Fibroblast of lung (primary cell): ENCODE measurements at regions not wholly inside any gene's neighbourhood (a gene's known extent, or its start where the extent isn't known, plus 50 kb on each side); places are given as distances from the start of the nearest gene placed in this dataset.
"Not testable (repeated sequence)": the region's sequence is repeated elsewhere in the genome, so short reads cannot be mapped to it uniquely, and the experiment has no call there.

Experiments
- DNase-seq, 2 donors: peaks; one replicate each; pipeline versions ENCODE4 v3.0.0 to v3.0.0-alpha.2; 2010; ENCODE audit warnings: low read depth in 2 of 2
- H2AFZ ChIP-seq: 2 replicates; pipeline ENCODE4 v1.5.1; 2012; ENCODE audit warnings: low read length, control low read depth, inconsistent platforms
- H3K27ac ChIP-seq: 2 replicates; pipeline ENCODE4 v1.5.1; 2011; ENCODE audit warnings: low read length, control low read depth; ENCODE audit not compliant: insufficient read depth
- H3K27me3 ChIP-seq: 2 replicates; pipeline ENCODE4 v1.5.1; 2011; ENCODE audit warnings: mild to moderate bottlenecking, low read length; ENCODE audit not compliant: control insufficient read depth, insufficient read depth
- H3K36me3 ChIP-seq: 2 replicates; pipeline ENCODE4 v1.5.1; 2011; ENCODE audit warnings: low read length; ENCODE audit not compliant: control insufficient read depth, insufficient read depth
- H3K4me1 ChIP-seq: 2 replicates; pipeline ENCODE4 v1.5.1; 2011; ENCODE audit warnings: low read length; ENCODE audit not compliant: control insufficient read depth, insufficient read depth; ENCODE audit errors: extremely low read depth
- H3K4me2 ChIP-seq: 2 replicates; pipeline ENCODE4 v1.5.1; 2011; ENCODE audit warnings: low read length, control low read depth; ENCODE audit not compliant: insufficient read depth; ENCODE audit errors: extremely low read depth
- H3K4me3 ChIP-seq, 4 experiments: fragments of 200-600 bp in 1 of 4; sonication (generic) in 1 of 4; replicated peaks in 1 of 4; 2 replicates each; pipeline ENCODE4 v1.5.1; 2011 to 2016; ENCODE audit warnings: low read length in 4 of 4, low read depth in 3 of 4, mild to moderate bottlenecking in 3 of 4, control low read depth in 2 of 4, inconsistent platforms in 1 of 4, mixed read lengths in 1 of 4; ENCODE audit not compliant: insufficient read depth in 1 of 4; ENCODE audit errors: control extremely low read depth in 1 of 4
- H3K79me2 ChIP-seq: 2 replicates; pipeline ENCODE4 v1.5.1; 2012; ENCODE audit warnings: mild to moderate bottlenecking, low read length, inconsistent platforms; ENCODE audit not compliant: control insufficient read depth, insufficient read depth
- H3K9ac ChIP-seq: 2 replicates; pipeline ENCODE4 v1.5.1; 2011; ENCODE audit warnings: mild to moderate bottlenecking, low read length, control low read depth; ENCODE audit not compliant: insufficient read depth
- H3K9me3 ChIP-seq: 2 replicates; pipeline ENCODE4 v1.5.1; 2012; ENCODE audit warnings: low read depth, low read length; ENCODE audit not compliant: control insufficient read depth, insufficient read depth
- H4K20me1 ChIP-seq: 2 replicates; pipeline ENCODE4 v1.5.1; 2011; ENCODE audit warnings: low read length; ENCODE audit not compliant: control insufficient read depth, insufficient read depth; ENCODE audit errors: extremely low read depth
- EZH2 ChIP-seq: IDR thresholded peaks from 2 replicates; pipeline ENCODE4 v1.5.1; 2012; ENCODE audit warnings: low read length, control low read depth, mild to moderate bottlenecking; ENCODE audit errors: missing control alignments
- TF ChIP-seq, protein P1 (sequence below), 2 donors: IDR thresholded peaks in 1 of 2; conservative IDR thresholded peaks in 1 of 2; 1 replicate in 1 of 2; 2 replicates in 1 of 2; pipeline ENCODE4 v1.5.1; 2011 to 2012; ENCODE audit warnings: low read length in 2 of 2, control low read depth in 1 of 2, inconsistent platforms in 1 of 2, low read depth in 1 of 2, mild to moderate bottlenecking in 1 of 2

DNA sequence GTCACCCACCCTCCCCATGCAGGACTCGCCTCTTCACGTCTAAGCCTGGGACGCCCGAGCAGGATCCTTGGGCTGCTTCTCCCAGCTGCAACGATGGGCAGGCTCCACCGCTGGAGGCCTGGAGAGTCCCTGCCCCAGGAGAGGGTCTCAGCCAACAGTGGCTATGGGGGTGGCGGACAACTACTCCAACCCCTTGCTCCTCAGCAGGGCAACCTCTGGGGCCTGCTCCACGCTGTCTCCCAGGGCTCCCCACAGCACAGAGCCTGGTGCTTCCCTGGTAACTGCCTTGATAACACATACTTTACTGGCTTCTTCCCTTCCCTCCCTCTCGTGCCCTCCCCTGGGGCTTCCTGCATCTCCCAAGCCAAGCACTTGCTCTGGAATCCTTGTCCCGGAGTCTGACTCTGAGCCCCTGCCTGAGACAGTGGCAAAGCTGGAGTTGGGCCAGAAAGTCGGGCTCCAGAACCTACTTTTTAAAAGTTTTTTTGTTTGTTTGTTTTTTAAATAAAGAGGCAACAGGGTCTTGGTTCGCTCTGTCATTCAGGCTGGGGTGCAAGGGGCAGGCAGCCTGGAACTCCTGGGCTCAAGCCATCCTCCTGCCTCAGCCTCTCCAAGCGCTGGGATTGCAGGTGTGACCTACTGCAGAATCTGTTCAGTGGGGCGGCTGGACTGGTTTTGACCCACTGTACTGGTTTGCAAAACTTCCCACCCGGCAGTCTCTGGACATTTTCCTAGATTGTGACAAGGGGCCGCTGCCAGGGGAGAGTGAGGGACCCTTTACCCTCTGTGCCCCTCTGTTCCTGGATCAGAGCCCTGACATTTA is 99.4 kb downstream of the TNFRSF13B start:
- TF ChIP-seq EZH2 = no peak
- TF ChIP-seq, protein P1, sequence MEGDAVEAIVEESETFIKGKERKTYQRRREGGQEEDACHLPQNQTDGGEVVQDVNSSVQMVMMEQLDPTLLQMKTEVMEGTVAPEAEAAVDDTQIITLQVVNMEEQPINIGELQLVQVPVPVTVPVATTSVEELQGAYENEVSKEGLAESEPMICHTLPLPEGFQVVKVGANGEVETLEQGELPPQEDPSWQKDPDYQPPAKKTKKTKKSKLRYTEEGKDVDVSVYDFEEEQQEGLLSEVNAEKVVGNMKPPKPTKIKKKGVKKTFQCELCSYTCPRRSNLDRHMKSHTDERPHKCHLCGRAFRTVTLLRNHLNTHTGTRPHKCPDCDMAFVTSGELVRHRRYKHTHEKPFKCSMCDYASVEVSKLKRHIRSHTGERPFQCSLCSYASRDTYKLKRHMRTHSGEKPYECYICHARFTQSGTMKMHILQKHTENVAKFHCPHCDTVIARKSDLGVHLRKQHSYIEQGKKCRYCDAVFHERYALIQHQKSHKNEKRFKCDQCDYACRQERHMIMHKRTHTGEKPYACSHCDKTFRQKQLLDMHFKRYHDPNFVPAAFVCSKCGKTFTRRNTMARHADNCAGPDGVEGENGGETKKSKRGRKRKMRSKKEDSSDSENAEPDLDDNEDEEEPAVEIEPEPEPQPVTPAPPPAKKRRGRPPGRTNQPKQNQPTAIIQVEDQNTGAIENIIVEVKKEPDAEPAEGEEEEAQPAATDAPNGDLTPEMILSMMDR (conservative IDR thresholded peaks at IDR 0.05 in 1 of 2, IDR thresholded peaks at IDR 0.05 in 1 of 2; ENCODE audit: low read depth in 1 of 2, low read length in 2 of 2) = no peak
- Histone ChIP-seq H2AFZ (no peak overlapping the region), H3K4me3 (no peak overlapping the region), H3K9ac (no peak overlapping the region), H3K27me3 (no peaks in the 10 kb centered on the region), H3K4me1 (no peaks in the 10 kb centered on the region), H3K27ac (no peak overlapping the region), H3K9me3 (no peaks in the 10 kb centered on the region), H3K79me2 (no peaks in the 10 kb centered on the region), H4K20me1 (no peaks in the 10 kb centered on the region), H3K36me3 (no peaks in the 10 kb centered on the region), H3K4me2 (no peak overlapping the region)
- peak in 1 of 2 donors; percentile 5 for DNase-seq

DNA sequence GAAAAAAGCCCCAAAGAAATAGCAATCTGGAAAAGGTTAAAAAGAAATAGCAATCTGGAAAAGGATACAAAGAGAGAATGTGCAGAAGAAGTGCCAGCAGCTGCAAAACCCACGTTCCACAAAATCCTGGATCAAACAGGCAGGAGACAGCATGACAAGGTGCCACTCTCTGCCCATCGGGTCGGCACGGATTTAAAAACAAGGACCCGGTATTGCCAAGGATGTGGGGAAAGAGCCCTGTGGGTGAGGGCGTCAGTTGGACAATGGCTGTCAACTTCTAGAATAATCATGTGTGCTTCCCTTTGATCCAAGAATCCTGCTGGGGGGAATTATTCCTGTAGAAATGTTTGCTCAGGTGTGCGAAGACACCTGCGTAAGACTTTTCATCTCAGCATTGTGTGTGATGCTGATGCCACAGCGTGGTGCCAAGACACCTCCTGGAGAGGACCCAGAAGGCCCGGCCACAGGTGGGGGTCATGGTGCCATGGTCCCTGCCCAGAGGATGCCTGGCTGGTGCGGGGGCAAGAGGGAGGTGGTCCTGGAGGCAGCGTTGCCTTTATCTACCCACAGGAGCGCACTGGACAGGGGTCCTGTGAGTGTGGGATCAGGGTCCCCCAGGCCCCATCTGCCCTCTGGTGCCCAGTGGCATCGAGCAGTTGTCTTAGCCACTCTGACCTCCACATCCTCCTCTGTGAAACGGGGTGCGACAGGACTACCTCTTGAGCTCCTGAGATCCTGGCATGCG is 100.3 kb downstream of the TNFRSF13B start:
- H3K9ac ChIP-seq, H3K27ac ChIP-seq, H2AFZ ChIP-seq, H4K20me1 ChIP-seq, H3K79me2 ChIP-seq, DNase-seq, H3K27me3 ChIP-seq, H3K36me3 ChIP-seq, H3K4me2 ChIP-seq, H3K4me1 ChIP-seq, H3K9me3 ChIP-seq, H3K4me3 ChIP-seq: not testable (repeated sequence)

DNA sequence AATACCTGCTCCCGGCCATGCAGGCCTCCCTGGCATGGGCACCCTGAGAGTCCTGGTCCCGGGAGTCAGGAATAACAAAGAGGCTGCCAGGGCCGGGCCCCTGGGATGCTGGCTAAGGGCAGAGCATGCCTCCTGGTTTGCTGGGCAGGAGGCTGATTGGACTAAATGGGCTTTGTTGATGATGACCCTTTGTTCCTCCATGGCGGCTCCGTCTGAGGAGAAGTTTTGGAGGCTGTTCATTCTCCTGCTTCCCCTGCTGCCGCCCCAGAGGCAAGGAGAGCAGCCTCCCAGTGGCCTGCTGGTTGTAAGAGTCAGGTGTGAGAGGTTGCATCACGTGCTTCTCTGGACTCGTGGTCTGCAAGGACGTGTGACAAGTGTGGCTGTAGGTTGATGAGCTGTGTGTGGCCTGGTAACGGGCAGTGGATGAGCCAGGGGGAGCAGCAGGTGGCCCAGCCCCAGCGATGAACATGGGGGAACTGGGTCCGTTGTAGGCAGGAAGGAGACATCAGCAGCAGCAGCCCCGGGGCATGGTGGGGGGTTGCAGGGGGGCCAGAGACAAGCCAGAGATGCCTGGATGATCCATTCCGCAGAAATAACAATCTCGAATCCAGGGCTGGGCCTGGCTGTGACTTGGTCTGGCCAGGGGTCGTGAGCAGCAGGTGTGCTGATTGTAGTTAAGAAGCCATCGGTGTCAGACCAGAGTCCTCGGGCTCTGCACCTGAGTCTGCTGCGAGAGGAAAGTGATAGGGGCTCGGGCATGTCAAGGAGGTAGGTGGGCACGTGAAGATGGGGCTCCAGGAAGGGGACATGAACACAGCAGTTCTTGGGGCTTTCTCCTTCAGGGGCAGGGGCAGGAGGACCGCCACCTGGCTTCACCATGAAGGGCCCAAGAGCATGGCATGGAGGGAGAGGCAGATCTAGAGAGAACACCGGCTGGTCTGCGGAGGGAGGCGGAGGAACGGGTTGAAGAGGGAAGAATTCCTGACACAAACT is 101.4 kb downstream of the TNFRSF13B start:
- Histone ChIP-seq H3K9ac (no peak overlapping the region), H2AFZ (no peak overlapping the region), H3K27me3 (no peaks in the 10 kb centered on the region), H3K36me3 (no peaks in the 10 kb centered on the region), H4K20me1 (no peaks in the 10 kb centered on the region), H3K4me2 (no peak overlapping the region), H3K4me3 (no peak overlapping the region), H3K27ac (no peak overlapping the region), H3K9me3 (no peaks in the 10 kb centered on the region), H3K79me2 (no peaks in the 10 kb centered on the region), H3K4me1 (no peaks in the 10 kb centered on the region)
- no peak for DNase-seq
- no peak for TF ChIP-seq EZH2
- TF ChIP-seq, protein P1 (conservative IDR thresholded peaks at IDR 0.05 in 1 of 2, IDR thresholded peaks at IDR 0.05 in 1 of 2; ENCODE audit: low read depth in 1 of 2, low read length in 2 of 2) = no peak

DNA sequence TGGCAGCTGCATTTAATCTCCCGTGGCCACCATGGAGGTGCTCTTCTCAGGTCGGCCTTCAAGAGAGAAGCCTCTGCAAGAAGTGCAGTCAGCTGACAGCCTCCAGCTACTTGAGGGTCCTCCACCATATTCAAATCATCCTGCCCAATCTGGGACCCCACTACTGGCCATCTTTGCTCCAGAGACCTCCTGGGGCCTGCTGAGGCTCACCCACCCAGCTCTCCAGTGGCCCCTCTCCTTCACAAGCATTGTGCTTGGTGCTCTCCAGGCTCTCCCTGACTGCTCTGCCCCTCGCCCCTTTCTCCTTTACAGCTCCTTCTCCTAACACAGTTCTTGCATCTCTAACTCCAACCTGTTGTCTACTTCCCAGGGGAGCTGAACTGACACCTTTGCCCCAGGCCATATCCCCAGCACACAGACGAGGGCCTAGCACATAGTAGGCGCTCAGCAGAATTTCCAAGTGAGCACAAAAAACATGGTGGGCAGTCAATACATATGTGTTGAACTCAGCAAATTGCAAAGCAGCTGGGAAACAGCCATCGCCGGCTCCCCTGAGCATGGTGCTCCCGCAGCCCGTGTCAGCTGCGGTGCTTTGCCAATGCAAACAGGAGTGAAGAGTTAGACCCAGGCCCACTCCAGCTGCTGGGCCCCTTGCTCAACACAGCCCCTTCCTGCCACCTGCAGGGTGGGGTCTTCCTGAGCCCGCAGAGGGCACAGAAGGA is 102.2 kb downstream of the TNFRSF13B start:
- DNase-seq, H4K20me1 ChIP-seq, H3K27ac ChIP-seq, H3K4me1 ChIP-seq, H2AFZ ChIP-seq, H3K36me3 ChIP-seq, H3K4me3 ChIP-seq, H3K9me3 ChIP-seq, H3K27me3 ChIP-seq, H3K79me2 ChIP-seq, H3K9ac ChIP-seq, H3K4me2 ChIP-seq: not testable (repeated sequence)
